Kidney (tissue), 13 donors: ENCODE measurements at regions not wholly inside any gene's neighbourhood (a gene's known extent, or its start where the extent isn't known, plus 50 kb on each side); places are given as distances from the start of the nearest gene placed in this dataset.

ENCODE experiments used
- DNase-seq, 5 donors: peaks; one replicate each; pipeline ENCODE4 v3.0.0-alpha.2; 2013 to 2020
- FAIRE-seq: peaks from 2 replicates; lab custom pipeline; 2012; peaks lifted over from hg19 to GRCh38; lab: Jason Lieb, UNC
- H3K27ac ChIP-seq, 2 donors: one replicate each; pipeline ENCODE4 v1.7.0; 2013; ENCODE audit warnings: low read depth in 2 of 2, low read length in 2 of 2, inconsistent platforms in 1 of 2
- H3K27me3 ChIP-seq: one replicate; pipeline ENCODE4 v1.7.1; 2013; ENCODE audit warnings: low read length, inconsistent platforms; ENCODE audit not compliant: control insufficient read depth, insufficient read depth
- H3K36me3 ChIP-seq, 3 donors: one replicate each; pipeline versions ENCODE4 v1.7.0 to v1.7.1; 2013; ENCODE audit warnings: low read length in 3 of 3, control low read depth in 1 of 3, inconsistent platforms in 1 of 3; ENCODE audit not compliant: insufficient read depth in 3 of 3, control insufficient read depth in 2 of 3
- H3K4me1 ChIP-seq, 3 donors: one replicate each; pipeline versions ENCODE4 v1.7.0 to v1.7.1; 2013; ENCODE audit warnings: low read length in 3 of 3, inconsistent platforms in 1 of 3, low read depth in 1 of 3; ENCODE audit not compliant: control insufficient read depth in 2 of 3, insufficient read depth in 2 of 3
- H3K4me3 ChIP-seq, 3 donors: one replicate each; pipeline versions ENCODE4 v1.7.0 to v1.8.1; 2013; ENCODE audit warnings: low read length in 3 of 3, control low read depth in 1 of 3, inconsistent platforms in 1 of 3
- H3K9ac ChIP-seq, 3 donors: one replicate each; pipeline versions ENCODE4 v1.7.0 to v1.7.1; 2013; ENCODE audit warnings: low read length in 3 of 3, control low read depth in 1 of 3, inconsistent platforms in 1 of 3
- H3K9me3 ChIP-seq, 3 donors: one replicate each; pipeline versions ENCODE4 v1.7.0 to v1.7.1; 2013; ENCODE audit warnings: low read length in 3 of 3, control low read depth in 1 of 3, inconsistent platforms in 1 of 3; ENCODE audit not compliant: control insufficient read depth in 2 of 3, insufficient read depth in 1 of 3
- intact Hi-C: fragments of 100-400 bp; cut with DNase I; formaldehyde crosslinking; loops from one replicate; pipeline ENCODE4 v1.11.1; 2022
- TF ChIP-seq, protein P1 (sequence below): IDR thresholded peaks from 3 replicates; pipeline ENCODE4 v1.5.1; 2012; ENCODE audit warnings: mild to moderate bottlenecking, moderate library complexity, borderline replicate concordance; ENCODE audit not compliant: insufficient read depth; ENCODE audit errors: extremely low read depth
- donor health status: control.
- donor health status: control.
- donor health status: control.
- donor health status: control.
- donor health status: control.
- donor health status: DM: yes; HTN: yes; CAD: no.
- donor health status: Normal renal cell carcinoma (clear cell type).

DNA sequence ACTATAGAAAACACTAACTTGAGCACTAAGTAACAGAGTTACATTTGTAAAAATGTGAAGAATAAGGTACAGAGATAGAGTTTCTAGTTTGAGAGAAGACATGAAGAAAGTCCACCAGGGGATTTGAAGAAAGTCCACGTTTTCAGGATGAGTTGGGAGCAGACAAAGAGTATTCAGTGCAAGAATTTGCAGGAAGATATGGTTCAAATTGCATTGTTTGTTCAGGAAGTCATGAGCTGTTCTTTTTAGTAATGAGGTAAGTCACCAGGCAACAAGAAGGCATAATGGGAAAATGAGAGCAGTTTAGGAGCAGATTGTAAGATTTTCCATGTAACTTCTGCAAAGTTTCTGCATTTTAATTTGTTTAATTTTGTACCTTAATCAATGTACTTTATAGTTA, 618.0 kb downstream of the DACH1 start:
- DNase-seq = no peak
- intact Hi-C loops = no loop called here
- no peak for FAIRE-seq
- H3K27ac ChIP-seq = no peak overlapping the region
- no peaks in the 10 kb centered on the region for H3K36me3 ChIP-seq
- peaks cover 0 to 3% (median 0%) of the 10 kb centered on the region in 3 donors for H3K4me1 ChIP-seq
- TF ChIP-seq, protein P1, sequence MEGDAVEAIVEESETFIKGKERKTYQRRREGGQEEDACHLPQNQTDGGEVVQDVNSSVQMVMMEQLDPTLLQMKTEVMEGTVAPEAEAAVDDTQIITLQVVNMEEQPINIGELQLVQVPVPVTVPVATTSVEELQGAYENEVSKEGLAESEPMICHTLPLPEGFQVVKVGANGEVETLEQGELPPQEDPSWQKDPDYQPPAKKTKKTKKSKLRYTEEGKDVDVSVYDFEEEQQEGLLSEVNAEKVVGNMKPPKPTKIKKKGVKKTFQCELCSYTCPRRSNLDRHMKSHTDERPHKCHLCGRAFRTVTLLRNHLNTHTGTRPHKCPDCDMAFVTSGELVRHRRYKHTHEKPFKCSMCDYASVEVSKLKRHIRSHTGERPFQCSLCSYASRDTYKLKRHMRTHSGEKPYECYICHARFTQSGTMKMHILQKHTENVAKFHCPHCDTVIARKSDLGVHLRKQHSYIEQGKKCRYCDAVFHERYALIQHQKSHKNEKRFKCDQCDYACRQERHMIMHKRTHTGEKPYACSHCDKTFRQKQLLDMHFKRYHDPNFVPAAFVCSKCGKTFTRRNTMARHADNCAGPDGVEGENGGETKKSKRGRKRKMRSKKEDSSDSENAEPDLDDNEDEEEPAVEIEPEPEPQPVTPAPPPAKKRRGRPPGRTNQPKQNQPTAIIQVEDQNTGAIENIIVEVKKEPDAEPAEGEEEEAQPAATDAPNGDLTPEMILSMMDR = no peak
- H3K27me3 ChIP-seq = no peaks in the 10 kb centered on the region
- no peak overlapping the region for H3K4me3 ChIP-seq
- H3K9ac ChIP-seq = no peak overlapping the region
- H3K9me3 ChIP-seq = no peaks in the 10 kb centered on the region

DNA sequence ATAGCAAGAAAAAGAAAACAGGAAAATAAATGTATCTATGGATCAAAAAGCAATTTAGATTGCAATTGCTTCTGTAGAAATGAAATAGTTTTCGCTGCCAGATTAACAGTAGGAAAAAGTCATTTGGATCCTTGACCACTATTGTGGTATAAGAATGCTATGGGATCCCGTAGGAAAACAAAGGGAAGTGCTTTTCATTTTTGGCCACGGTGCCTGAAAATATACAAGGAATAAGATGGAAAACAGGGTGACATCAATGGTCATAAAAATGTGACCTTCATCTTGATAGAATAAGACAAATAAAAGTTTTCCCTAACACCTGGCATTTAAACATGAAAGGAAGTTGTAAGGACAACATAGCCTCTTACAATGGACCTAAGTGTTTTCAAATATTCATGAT, 622.8 kb downstream of the DACH1 start:
- TF ChIP-seq, protein P1 = no peak
- DNase-seq (no peak), FAIRE-seq (no peak)
- Histone ChIP-seq H3K36me3 (no peaks in the 10 kb centered on the region), H3K27ac (no peak overlapping the region), H3K9ac (no peak overlapping the region), H3K4me1 (no peaks in the 10 kb centered on the region), H3K9me3 (no peaks in the 10 kb centered on the region), H3K4me3 (no peak overlapping the region), H3K27me3 (no peaks in the 10 kb centered on the region)
- intact Hi-C loops = no loop called here

DNA sequence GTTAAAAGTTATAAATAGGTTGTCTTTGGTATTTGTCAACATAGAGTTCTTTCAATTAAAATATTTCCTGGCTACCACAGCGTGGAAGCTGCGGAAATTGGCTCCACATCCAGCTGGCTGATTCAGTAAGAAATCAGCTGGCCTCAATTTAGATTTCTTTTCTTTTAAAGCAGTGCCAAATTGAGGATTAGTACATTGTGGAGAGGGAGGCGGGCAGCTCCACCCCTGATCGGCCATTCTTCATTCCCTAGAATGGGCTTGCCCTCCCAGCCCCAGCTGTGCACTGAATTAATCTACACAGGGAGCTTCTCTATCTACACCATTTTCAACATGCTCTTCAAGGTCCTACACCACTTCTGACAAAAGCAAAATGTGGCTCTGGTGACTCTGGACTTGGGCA, 624.8 kb downstream of the DACH1 start:
- Histone ChIP-seq H3K4me3 (no peak overlapping the region), H3K4me1 (no peaks in the 10 kb centered on the region), H3K27me3 (no peaks in the 10 kb centered on the region), H3K9ac (no peak overlapping the region), H3K27ac (no peak overlapping the region), H3K36me3 (no peaks in the 10 kb centered on the region), H3K9me3 (no peaks in the 10 kb centered on the region)
- DNase-seq (peak in 4 of 5 donors; percentile 12 to 37 (median 22)), FAIRE-seq (no peak)
- TF ChIP-seq, protein P1 = no peak
- intact Hi-C loops = no loop called here

DNA sequence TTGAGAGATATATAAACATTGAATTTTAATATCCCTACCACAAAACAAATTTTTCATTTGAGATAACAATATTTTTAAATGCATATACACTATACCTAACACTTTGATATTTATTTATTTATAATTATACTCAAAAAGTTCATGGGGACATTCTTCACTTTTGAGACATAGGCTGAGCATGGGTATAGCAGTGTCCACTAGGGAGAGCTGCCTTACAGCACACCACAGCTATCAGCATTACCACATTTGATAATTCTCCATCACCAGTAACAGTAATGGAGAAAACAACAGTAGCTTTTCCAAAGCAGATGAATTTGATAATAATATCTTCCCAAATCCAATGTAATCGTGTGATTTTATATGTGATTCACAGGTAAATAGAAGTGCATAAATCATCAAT, 626.1 kb downstream of the DACH1 start:
- DNase-seq = peak in 2 of 5 donors; percentile 29 to 40
- TF ChIP-seq, protein P1 = peak; percentile 43
- no peaks in the 10 kb centered on the region for H3K27me3 ChIP-seq
- no peak overlapping the region for H3K9ac ChIP-seq
- H3K36me3 ChIP-seq = no peaks in the 10 kb centered on the region
- FAIRE-seq = peak; percentile 77
- no peaks in the 10 kb centered on the region for H3K4me1 ChIP-seq
- no peaks in the 10 kb centered on the region for H3K9me3 ChIP-seq
- intact Hi-C loops = no loop called here
- no peak overlapping the region for H3K27ac ChIP-seq
- H3K4me3 ChIP-seq = no peak overlapping the region
